ENCODE measurements at regions not wholly inside any gene's neighbourhood (a gene's known extent, or its start where the extent isn't known, plus 50 kb on each side); places are given as distances from the start of the nearest gene placed in this dataset.

- Histone ChIP-seq H2AFZ (ENCODE audit: low read length) (no peak overlapping the region), H3K4me2 (ENCODE audit: low read length) (no peak overlapping the region), H3K9me2 (ENCODE audit: insufficient read depth, low read length) (no peaks in the 10 kb centered on the region), H3K79me2 (ENCODE audit: insufficient read depth, low read depth, low read length) (no peaks in the 10 kb centered on the region), H3K4me1 (ENCODE audit: insufficient read depth, low read length, poor library complexity, severe bottlenecking) (no peaks in the 10 kb centered on the region), H4K20me1 (ENCODE audit: insufficient read depth, low read length) (no peaks in the 10 kb centered on the region), H3K27ac (ENCODE audit: low read depth, low read length, poor library complexity, severe bottlenecking) (no peak overlapping the region), H3K4me3 (ENCODE audit: low read depth, low read length, poor library complexity, severe bottlenecking) (no peak overlapping the region), H3K9me3 (ENCODE audit: low read length) (no peaks in the 10 kb centered on the region), H3K36me3 (ENCODE audit: insufficient read depth, low read length) (no peaks in the 10 kb centered on the region)
- ChIA-PET POLR2A (no interaction called here), CTCF (ENCODE audit: unreplicated experiment) (no interaction called here)
- TF ChIP-seq, protein P1, sequence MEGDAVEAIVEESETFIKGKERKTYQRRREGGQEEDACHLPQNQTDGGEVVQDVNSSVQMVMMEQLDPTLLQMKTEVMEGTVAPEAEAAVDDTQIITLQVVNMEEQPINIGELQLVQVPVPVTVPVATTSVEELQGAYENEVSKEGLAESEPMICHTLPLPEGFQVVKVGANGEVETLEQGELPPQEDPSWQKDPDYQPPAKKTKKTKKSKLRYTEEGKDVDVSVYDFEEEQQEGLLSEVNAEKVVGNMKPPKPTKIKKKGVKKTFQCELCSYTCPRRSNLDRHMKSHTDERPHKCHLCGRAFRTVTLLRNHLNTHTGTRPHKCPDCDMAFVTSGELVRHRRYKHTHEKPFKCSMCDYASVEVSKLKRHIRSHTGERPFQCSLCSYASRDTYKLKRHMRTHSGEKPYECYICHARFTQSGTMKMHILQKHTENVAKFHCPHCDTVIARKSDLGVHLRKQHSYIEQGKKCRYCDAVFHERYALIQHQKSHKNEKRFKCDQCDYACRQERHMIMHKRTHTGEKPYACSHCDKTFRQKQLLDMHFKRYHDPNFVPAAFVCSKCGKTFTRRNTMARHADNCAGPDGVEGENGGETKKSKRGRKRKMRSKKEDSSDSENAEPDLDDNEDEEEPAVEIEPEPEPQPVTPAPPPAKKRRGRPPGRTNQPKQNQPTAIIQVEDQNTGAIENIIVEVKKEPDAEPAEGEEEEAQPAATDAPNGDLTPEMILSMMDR (conservative IDR thresholded peaks at IDR 0.05; ENCODE audit: low read length): no peak
- TF ChIP-seq EZH2phosphoT487 (IDR thresholded peaks at IDR 0.05; ENCODE audit: borderline replicate concordance, low read depth, low read length): no peak
- BruUV-seq (replicated peaks): no TSS peak
- intact Hi-C loops (cut with micrococcal nuclease; ENCODE audit: unreplicated experiment): no loop called here
- no peak for DNase-seq (ENCODE audit: low spot score)
Observed at GRCh38 chr5:101561018-101561417, 657.9 kb upstream of the ST8SIA4 start.

DNA sequence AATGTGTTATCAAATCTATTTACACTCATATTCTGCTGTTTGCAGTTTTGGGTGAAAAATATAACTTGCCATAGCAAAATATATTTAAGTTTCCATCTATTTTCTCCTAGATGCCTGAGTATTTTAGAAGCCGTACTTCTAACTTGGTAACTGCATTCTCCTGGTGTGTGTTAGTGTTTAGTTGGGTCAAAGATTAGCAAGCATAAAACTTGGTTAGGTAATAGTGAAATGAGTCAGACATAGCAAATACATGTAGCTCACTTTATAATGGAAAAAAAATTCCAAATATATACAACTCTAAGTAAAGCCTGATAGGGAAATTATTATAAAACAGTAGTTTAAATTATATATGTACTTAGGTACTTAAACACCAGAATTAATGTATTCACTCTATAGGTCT is 640.7 kb upstream of the ST8SIA4 start:
- no peaks in the 10 kb centered on the region for H3K9me3 ChIP-seq (ENCODE audit: low read length)
- no peaks in the 10 kb centered on the region for H3K9me2 ChIP-seq (ENCODE audit: insufficient read depth, low read length)
- TF ChIP-seq, protein P1 (conservative IDR thresholded peaks at IDR 0.05; ENCODE audit: low read length): no peak
- TF ChIP-seq EZH2phosphoT487 (IDR thresholded peaks at IDR 0.05; ENCODE audit: borderline replicate concordance, low read depth, low read length): no peak
- no peak overlapping the region for H3K4me2 ChIP-seq (ENCODE audit: low read length)
- ChIA-PET CTCF (ENCODE audit: unreplicated experiment) (no interaction called here), POLR2A (no interaction called here)
- no TSS peak for BruUV-seq (replicated peaks)
- intact Hi-C loops (cut with micrococcal nuclease; ENCODE audit: unreplicated experiment): no loop called here
- no peaks in the 10 kb centered on the region for H4K20me1 ChIP-seq (ENCODE audit: insufficient read depth, low read length)
- no peak for DNase-seq (ENCODE audit: low spot score)
- no peaks in the 10 kb centered on the region for H3K4me1 ChIP-seq (ENCODE audit: insufficient read depth, low read length, poor library complexity, severe bottlenecking)
- no peaks in the 10 kb centered on the region for H3K36me3 ChIP-seq (ENCODE audit: insufficient read depth, low read length)
- no peak overlapping the region for H3K27ac ChIP-seq (ENCODE audit: low read depth, low read length, poor library complexity, severe bottlenecking)
- no peaks in the 10 kb centered on the region for H3K79me2 ChIP-seq (ENCODE audit: insufficient read depth, low read depth, low read length)
- no peak overlapping the region for H2AFZ ChIP-seq (ENCODE audit: low read length)
- H3K4me3 ChIP-seq (ENCODE audit: low read depth, low read length, poor library complexity, severe bottlenecking): no peak overlapping the region

GRCh38 chr5:101539315-101539714 is 636.2 kb upstream of the ST8SIA4 start:
- H3K9me3 ChIP-seq (ENCODE audit: low read length): no peaks in the 10 kb centered on the region
- no peak for DNase-seq (ENCODE audit: low spot score)
- no peaks in the 10 kb centered on the region for H3K36me3 ChIP-seq (ENCODE audit: insufficient read depth, low read length)
- TF ChIP-seq EZH2phosphoT487 (IDR thresholded peaks at IDR 0.05; ENCODE audit: borderline replicate concordance, low read depth, low read length): no peak
- TF ChIP-seq, protein P1 (conservative IDR thresholded peaks at IDR 0.05; ENCODE audit: low read length): no peak
- no peak overlapping the region for H3K4me3 ChIP-seq (ENCODE audit: low read depth, low read length, poor library complexity, severe bottlenecking)
- no peaks in the 10 kb centered on the region for H3K9me2 ChIP-seq (ENCODE audit: insufficient read depth, low read length)
- no peak overlapping the region for H3K27ac ChIP-seq (ENCODE audit: low read depth, low read length, poor library complexity, severe bottlenecking)
- H3K4me1 ChIP-seq (ENCODE audit: insufficient read depth, low read length, poor library complexity, severe bottlenecking): no peaks in the 10 kb centered on the region
- H3K4me2 ChIP-seq (ENCODE audit: low read length): no peak overlapping the region
- CTCF ChIA-PET (ENCODE audit: unreplicated experiment): no interaction called here
- no peaks in the 10 kb centered on the region for H4K20me1 ChIP-seq (ENCODE audit: insufficient read depth, low read length)
- BruUV-seq (replicated peaks): no TSS peak
- intact Hi-C loops (cut with micrococcal nuclease; ENCODE audit: unreplicated experiment): no loop called here
- POLR2A ChIA-PET: no interaction called here
- no peak overlapping the region for H2AFZ ChIP-seq (ENCODE audit: low read length)
- H3K79me2 ChIP-seq (ENCODE audit: insufficient read depth, low read depth, low read length): no peaks in the 10 kb centered on the region

All from OCI-LY7 (cell line).